ENCODE measurements at regions not wholly inside any gene's neighbourhood (a gene's known extent, or its start where the extent isn't known, plus 50 kb on each side); places are given as distances from the start of the nearest gene placed in this dataset.

DNA sequence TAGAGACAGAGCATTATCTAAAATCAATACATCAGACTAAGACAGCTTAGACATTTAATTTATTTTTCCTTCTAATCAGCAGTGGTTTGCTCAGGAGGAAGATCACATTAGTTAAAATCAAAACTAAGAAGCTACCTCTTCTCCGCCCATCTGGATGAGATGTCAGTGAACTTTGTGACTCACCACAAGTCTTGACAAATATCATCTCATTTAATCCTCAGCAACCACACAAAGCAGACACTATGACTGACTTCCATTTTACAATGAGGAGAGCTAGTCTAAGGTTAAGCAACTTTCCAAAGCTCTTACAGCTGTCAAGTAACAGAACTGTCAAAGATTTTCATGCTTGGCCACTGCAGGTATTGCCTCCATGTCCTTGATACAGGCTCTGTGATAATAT lies 289.5 kb downstream of the DEPDC1B start:
- intact Hi-C loops (cut with DNase I) = no loop called here
- DNase-seq = no peak
- no peaks in the 10 kb centered on the region for H3K9me3 ChIP-seq
- H3K36me3 ChIP-seq = no peaks in the 10 kb centered on the region
- no peak overlapping the region for H3K4me3 ChIP-seq
- no peaks in the 10 kb centered on the region for H3K27me3 ChIP-seq
- TF ChIP-seq POLR2A (IDR thresholded peaks at IDR 0.05) = no peak
- TF ChIP-seq, protein P1, sequence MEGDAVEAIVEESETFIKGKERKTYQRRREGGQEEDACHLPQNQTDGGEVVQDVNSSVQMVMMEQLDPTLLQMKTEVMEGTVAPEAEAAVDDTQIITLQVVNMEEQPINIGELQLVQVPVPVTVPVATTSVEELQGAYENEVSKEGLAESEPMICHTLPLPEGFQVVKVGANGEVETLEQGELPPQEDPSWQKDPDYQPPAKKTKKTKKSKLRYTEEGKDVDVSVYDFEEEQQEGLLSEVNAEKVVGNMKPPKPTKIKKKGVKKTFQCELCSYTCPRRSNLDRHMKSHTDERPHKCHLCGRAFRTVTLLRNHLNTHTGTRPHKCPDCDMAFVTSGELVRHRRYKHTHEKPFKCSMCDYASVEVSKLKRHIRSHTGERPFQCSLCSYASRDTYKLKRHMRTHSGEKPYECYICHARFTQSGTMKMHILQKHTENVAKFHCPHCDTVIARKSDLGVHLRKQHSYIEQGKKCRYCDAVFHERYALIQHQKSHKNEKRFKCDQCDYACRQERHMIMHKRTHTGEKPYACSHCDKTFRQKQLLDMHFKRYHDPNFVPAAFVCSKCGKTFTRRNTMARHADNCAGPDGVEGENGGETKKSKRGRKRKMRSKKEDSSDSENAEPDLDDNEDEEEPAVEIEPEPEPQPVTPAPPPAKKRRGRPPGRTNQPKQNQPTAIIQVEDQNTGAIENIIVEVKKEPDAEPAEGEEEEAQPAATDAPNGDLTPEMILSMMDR (IDR thresholded peaks at IDR 0.05) = no peak
- no peak for TF ChIP-seq EP300 (IDR thresholded peaks at IDR 0.05)
- no peaks in the 10 kb centered on the region for H3K4me1 ChIP-seq (ENCODE audit: insufficient read depth)
- WGBS, 3 donors = 91 to 96% (median 93%) methylated on average over 1 of the region's 1 CpG
- H3K27ac ChIP-seq = no peak overlapping the region

GRCh38 chr5:60404171-60404570 lies 295.8 kb downstream of the DEPDC1B start:
- Histone ChIP-seq H3K4me1 (ENCODE audit: insufficient read depth) (no peaks in the 10 kb centered on the region), H3K36me3 (no peaks in the 10 kb centered on the region), H3K27ac (no peak overlapping the region), H3K9me3 (no peaks in the 10 kb centered on the region), H3K27me3 (no peaks in the 10 kb centered on the region), H3K4me3 (no peak overlapping the region)
- no peak for DNase-seq
- 86 to 87% (median 86%) methylated on average over 1 of the region's 1 CpG for WGBS, 3 donors
- intact Hi-C loops (cut with DNase I) = no loop called here
- no peak for TF ChIP-seq EP300 (IDR thresholded peaks at IDR 0.05)
- no peak for TF ChIP-seq POLR2A (IDR thresholded peaks at IDR 0.05)
- TF ChIP-seq, protein P1 (IDR thresholded peaks at IDR 0.05) = no peak

- Histone ChIP-seq H3K36me3 (no peaks in the 10 kb centered on the region), H3K27ac (no peak overlapping the region), H3K27me3 (no peaks in the 10 kb centered on the region), H3K4me1 (ENCODE audit: insufficient read depth) (no peaks in the 10 kb centered on the region), H3K9me3 (no peaks in the 10 kb centered on the region), H3K4me3 (no peak overlapping the region)
- WGBS, 3 donors = 56 to 69% (median 64%) methylated on average over 1 of the region's 1 CpG
- intact Hi-C loops (cut with DNase I) = no loop called here
- no peak for DNase-seq
- TF ChIP-seq, protein P1 (IDR thresholded peaks at IDR 0.05) = no peak
- TF ChIP-seq EP300 (IDR thresholded peaks at IDR 0.05) = no peak
- TF ChIP-seq POLR2A (IDR thresholded peaks at IDR 0.05) = no peak
These were observed 296.5 kb downstream of the DEPDC1B start for GRCh38 chr5:60403343-60404006.

DNA sequence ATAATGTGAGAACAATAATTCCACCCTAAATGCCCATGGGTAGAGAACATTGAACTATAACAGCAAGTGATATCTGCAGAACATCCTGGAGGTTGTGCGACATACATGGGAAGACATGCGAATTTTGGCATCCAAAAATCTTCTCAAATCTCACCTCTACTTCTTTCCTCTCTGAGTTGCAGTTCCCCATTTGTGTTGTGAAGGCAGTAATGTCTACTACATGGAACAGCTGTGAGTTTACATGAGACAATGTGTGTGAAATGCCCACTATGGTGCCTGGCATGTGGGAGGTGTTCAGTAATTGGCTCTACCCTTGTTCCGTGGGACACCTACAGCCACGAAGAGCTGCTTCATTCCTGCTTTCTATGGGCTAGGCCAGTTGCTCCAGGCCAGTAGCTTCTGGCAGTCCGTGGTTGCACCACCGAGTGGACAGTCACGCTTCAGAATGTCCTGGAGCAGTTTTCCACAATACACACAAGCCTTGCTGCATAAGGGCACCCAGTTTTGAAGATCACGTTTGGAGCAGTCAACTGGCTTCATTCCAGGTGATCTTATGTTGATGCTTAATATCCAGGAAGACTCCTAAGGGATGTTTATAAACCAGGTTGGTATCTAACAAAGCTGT lies 297.7 kb downstream of the DEPDC1B start:
- no peak overlapping the region for H3K27ac ChIP-seq
- H3K27me3 ChIP-seq = no peaks in the 10 kb centered on the region
- H3K4me3 ChIP-seq = no peak overlapping the region
- intact Hi-C loops (cut with DNase I) = no loop called here
- H3K9me3 ChIP-seq = no peaks in the 10 kb centered on the region
- no peaks in the 10 kb centered on the region for H3K4me1 ChIP-seq (ENCODE audit: insufficient read depth)
- DNase-seq = no peak
- 77 to 87% (median 79%) methylated on average over 8 of the region's 8 CpGs for WGBS, 3 donors
- no peaks in the 10 kb centered on the region for H3K36me3 ChIP-seq
- TF ChIP-seq, protein P1 (IDR thresholded peaks at IDR 0.05) = no peak
- TF ChIP-seq EP300 (IDR thresholded peaks at IDR 0.05) = no peak
- no peak for TF ChIP-seq POLR2A (IDR thresholded peaks at IDR 0.05)
